ENCODE measurements at regions not wholly inside any gene's neighbourhood (a gene's known extent, or its start where the extent isn't known, plus 50 kb on each side); places are given as distances from the start of the nearest gene placed in this dataset.

- no peak for TF ChIP-seq OSR1 (CRISPR knock-in tag; IDR thresholded peaks at IDR 0.05)
- TF ChIP-seq TOX (CRISPR knock-in tag; IDR thresholded peaks at IDR 0.05; ENCODE audit: borderline replicate concordance): no peak
- no peak for TF ChIP-seq ARNTL (CRISPR knock-in tag; IDR thresholded peaks at IDR 0.05; ENCODE audit: borderline replicate concordance, low read depth)
- TF ChIP-seq ZC3H10 (CRISPR knock-in tag; IDR thresholded peaks at IDR 0.05): no peak
- TF ChIP-seq POU6F1 (CRISPR knock-in tag; IDR thresholded peaks at IDR 0.05; ENCODE audit: borderline replicate concordance, low read depth): no peak
- TF ChIP-seq ISL1 (CRISPR knock-in tag; IDR thresholded peaks at IDR 0.05): no peak
- no peak for TF ChIP-seq ZNF70 (CRISPR knock-in tag; IDR thresholded peaks at IDR 0.05)
- TF ChIP-seq ZNF8 (CRISPR knock-in tag; IDR thresholded peaks at IDR 0.05): no peak
- no peak for TF ChIP-seq RARB (CRISPR knock-in tag; IDR thresholded peaks at IDR 0.05)
- no peak for TF ChIP-seq BACH2 (CRISPR knock-in tag; IDR thresholded peaks at IDR 0.05; ENCODE audit: borderline replicate concordance)
- TF ChIP-seq ZFP30 (CRISPR knock-in tag; IDR thresholded peaks at IDR 0.05): no peak
- TF ChIP-seq, protein P1, sequence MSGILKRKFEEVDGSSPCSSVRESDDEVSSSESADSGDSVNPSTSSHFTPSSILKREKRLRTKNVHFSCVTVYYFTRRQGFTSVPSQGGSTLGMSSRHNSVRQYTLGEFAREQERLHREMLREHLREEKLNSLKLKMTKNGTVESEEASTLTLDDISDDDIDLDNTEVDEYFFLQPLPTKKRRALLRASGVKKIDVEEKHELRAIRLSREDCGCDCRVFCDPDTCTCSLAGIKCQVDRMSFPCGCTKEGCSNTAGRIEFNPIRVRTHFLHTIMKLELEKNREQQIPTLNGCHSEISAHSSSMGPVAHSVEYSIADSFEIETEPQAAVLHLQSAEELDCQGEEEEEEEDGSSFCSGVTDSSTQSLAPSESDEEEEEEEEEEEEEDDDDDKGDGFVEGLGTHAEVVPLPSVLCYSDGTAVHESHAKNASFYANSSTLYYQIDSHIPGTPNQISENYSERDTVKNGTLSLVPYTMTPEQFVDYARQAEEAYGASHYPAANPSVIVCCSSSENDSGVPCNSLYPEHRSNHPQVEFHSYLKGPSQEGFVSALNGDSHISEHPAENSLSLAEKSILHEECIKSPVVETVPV (CRISPR knock-in tag; IDR thresholded peaks at IDR 0.05): no peak
- no peak for TF ChIP-seq TCF4 (CRISPR knock-in tag; IDR thresholded peaks at IDR 0.05; ENCODE audit: borderline replicate concordance)
- no peak for TF ChIP-seq TSHZ2 (CRISPR knock-in tag; IDR thresholded peaks at IDR 0.05)
- TF ChIP-seq CSDC2 (CRISPR knock-in tag; IDR thresholded peaks at IDR 0.05): no peak
- ATAC-seq: no peak
These were observed 168.6 kb upstream of the PDE3A start for GRCh38 chr12:20199780-20200179.

DNA sequence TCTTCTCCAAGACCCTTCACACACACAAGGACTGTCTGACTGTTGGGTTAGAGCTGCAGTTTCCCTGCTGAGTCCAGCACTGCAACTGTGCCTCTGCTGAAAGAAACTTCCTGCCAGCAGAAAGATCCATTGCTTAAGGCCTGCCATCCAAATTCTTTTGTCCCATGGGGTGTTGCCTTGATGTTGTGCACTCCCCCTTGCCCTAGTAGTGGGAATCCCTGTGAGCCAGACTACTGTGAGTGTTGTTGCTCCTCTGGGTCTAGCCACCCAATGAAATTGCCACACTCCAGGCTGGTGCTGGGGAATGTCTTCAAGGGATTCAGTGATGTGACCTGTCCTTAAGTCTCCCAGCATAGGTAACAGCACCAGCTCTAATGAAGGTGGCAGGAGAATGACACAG lies 166.6 kb upstream of the PDE3A start:
- TF ChIP-seq ISL1 (CRISPR knock-in tag; IDR thresholded peaks at IDR 0.05) (no peak), GLIS3 (CRISPR knock-in tag; IDR thresholded peaks at IDR 0.05) (no peak), TOX (CRISPR knock-in tag; IDR thresholded peaks at IDR 0.05; ENCODE audit: borderline replicate concordance) (no peak), CSDC2 (CRISPR knock-in tag; IDR thresholded peaks at IDR 0.05) (no peak), TCF4 (CRISPR knock-in tag; IDR thresholded peaks at IDR 0.05; ENCODE audit: borderline replicate concordance) (no peak), SNAI2 (CRISPR knock-in tag; IDR thresholded peaks at IDR 0.05) (no peak), ZFP3 (CRISPR knock-in tag; IDR thresholded peaks at IDR 0.05) (no peak), ZNF70 (CRISPR knock-in tag; IDR thresholded peaks at IDR 0.05) (no peak), BACH2 (CRISPR knock-in tag; IDR thresholded peaks at IDR 0.05; ENCODE audit: borderline replicate concordance) (no peak), POU6F1 (CRISPR knock-in tag; IDR thresholded peaks at IDR 0.05; ENCODE audit: borderline replicate concordance, low read depth) (no peak), ZNF8 (CRISPR knock-in tag; IDR thresholded peaks at IDR 0.05) (no peak), ZFP30 (CRISPR knock-in tag; IDR thresholded peaks at IDR 0.05) (no peak), OSR1 (CRISPR knock-in tag; IDR thresholded peaks at IDR 0.05) (no peak), ESRRG (CRISPR knock-in tag; IDR thresholded peaks at IDR 0.05) (no peak)
- TF ChIP-seq, protein P2, sequence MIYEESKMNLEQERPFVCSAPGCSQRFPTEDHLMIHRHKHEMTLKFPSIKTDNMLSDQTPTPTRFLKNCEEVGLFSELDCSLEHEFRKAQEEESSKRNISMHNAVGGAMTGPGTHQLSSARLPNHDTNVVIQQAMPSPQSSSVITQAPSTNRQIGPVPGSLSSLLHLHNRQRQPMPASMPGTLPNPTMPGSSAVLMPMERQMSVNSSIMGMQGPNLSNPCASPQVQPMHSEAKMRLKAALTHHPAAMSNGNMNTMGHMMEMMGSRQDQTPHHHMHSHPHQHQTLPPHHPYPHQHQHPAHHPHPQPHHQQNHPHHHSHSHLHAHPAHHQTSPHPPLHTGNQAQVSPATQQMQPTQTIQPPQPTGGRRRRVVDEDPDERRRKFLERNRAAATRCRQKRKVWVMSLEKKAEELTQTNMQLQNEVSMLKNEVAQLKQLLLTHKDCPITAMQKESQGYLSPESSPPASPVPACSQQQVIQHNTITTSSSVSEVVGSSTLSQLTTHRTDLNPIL (CRISPR knock-in tag; IDR thresholded peaks at IDR 0.05; ENCODE audit: low read depth): no peak
- TF ChIP-seq, protein P3, sequence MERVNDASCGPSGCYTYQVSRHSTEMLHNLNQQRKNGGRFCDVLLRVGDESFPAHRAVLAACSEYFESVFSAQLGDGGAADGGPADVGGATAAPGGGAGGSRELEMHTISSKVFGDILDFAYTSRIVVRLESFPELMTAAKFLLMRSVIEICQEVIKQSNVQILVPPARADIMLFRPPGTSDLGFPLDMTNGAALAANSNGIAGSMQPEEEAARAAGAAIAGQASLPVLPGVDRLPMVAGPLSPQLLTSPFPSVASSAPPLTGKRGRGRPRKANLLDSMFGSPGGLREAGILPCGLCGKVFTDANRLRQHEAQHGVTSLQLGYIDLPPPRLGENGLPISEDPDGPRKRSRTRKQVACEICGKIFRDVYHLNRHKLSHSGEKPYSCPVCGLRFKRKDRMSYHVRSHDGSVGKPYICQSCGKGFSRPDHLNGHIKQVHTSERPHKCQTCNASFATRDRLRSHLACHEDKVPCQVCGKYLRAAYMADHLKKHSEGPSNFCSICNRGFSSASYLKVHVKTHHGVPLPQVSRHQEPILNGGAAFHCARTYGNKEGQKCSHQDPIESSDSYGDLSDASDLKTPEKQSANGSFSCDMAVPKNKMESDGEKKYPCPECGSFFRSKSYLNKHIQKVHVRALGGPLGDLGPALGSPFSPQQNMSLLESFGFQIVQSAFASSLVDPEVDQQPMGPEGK (CRISPR knock-in tag; IDR thresholded peaks at IDR 0.05; ENCODE audit: borderline replicate concordance): no peak
- no peak for ATAC-seq

All from SK-N-SH treated with all-trans-retinoic acid at 6 μM for 48 hours (cell line).